ENCODE measurements at regions not wholly inside any gene's neighbourhood (a gene's known extent, or its start where the extent isn't known, plus 50 kb on each side); places are given as distances from the start of the nearest gene placed in this dataset.

GRCh38 chr2:166671801-166672200, 177.8 kb upstream of the SCN7A start:
- DNase-seq, result no peak
- Histone ChIP-seq H3K36me3 (replicated peaks in 1 of 2; ENCODE audit: control insufficient read depth in 1 of 2, insufficient read depth in 2 of 2, low read length in 2 of 2) (no peaks in the 10 kb centered on the region), H2AFZ (ENCODE audit: insufficient read depth, low read depth, low read length, poor library complexity, severe bottlenecking) (no peak overlapping the region), H4K20me1 (ENCODE audit: insufficient read depth, low read length) (no peaks in the 10 kb centered on the region), H3K4me2 (replicated peaks; ENCODE audit: extremely low read depth, low read length, poor library complexity, severe bottlenecking) (no peak overlapping the region), H3K79me2 (ENCODE audit: insufficient read depth, low read length) (no peaks in the 10 kb centered on the region), H3K27ac (ENCODE audit: low read depth in 1 of 2, low read length in 2 of 2) (no peak overlapping the region), H3K4me1 (ENCODE audit: control insufficient read depth in 1 of 2, insufficient read depth in 2 of 2, low read length in 2 of 2) (no peaks in the 10 kb centered on the region), H3K27me3 (ENCODE audit: control insufficient read depth in 2 of 2, insufficient read depth in 2 of 2, low read length in 2 of 2) (no peaks in the 10 kb centered on the region), H3K9ac (ENCODE audit: insufficient read depth, low read length, poor library complexity, severe bottlenecking) (no peak overlapping the region), H3K9me3 (replicated peaks in 1 of 2; ENCODE audit: control insufficient read depth in 1 of 2, insufficient read depth in 1 of 2, low read length in 2 of 2) (no peaks in the 10 kb centered on the region), H3K4me3 (replicated peaks in 1 of 3; ENCODE audit: low read depth in 2 of 3, low read length in 3 of 3) (no peak overlapping the region)
- WGBS (ENCODE audit: insufficient coverage), result 80% methylated on average over 1 of the region's 1 CpG
- Mint-ChIP-seq H3K4me3 (no peak overlapping the region), H3K27ac (no peak overlapping the region), H3K36me3 (no peaks in the 10 kb centered on the region), H3K4me1 (no peaks in the 10 kb centered on the region), H3K27me3 (ENCODE audit: low read depth in 3 of 3) (no peaks in the 10 kb centered on the region), H3K9me3 (no peaks in the 10 kb centered on the region)
- no peak for TF ChIP-seq CTCF (IDR thresholded peaks at IDR 0.05)
- intact Hi-C loops (cut with micrococcal nuclease), result no loop called here

- WGBS (ENCODE audit: insufficient coverage), result 0% methylated on average over 1 of the region's 2 CpGs
- Histone ChIP-seq H3K9ac (ENCODE audit: insufficient read depth, low read length, poor library complexity, severe bottlenecking) (no peak overlapping the region), H3K27me3 (ENCODE audit: control insufficient read depth in 2 of 2, insufficient read depth in 2 of 2, low read length in 2 of 2) (no peaks in the 10 kb centered on the region), H3K79me2 (ENCODE audit: insufficient read depth, low read length) (no peaks in the 10 kb centered on the region), H3K36me3 (replicated peaks in 1 of 2; ENCODE audit: control insufficient read depth in 1 of 2, insufficient read depth in 2 of 2, low read length in 2 of 2) (no peaks in the 10 kb centered on the region), H3K27ac (ENCODE audit: low read depth in 1 of 2, low read length in 2 of 2) (no peak overlapping the region), H3K4me3 (replicated peaks in 1 of 3; ENCODE audit: low read depth in 2 of 3, low read length in 3 of 3) (no peak overlapping the region), H3K4me2 (replicated peaks; ENCODE audit: extremely low read depth, low read length, poor library complexity, severe bottlenecking) (no peak overlapping the region), H2AFZ (ENCODE audit: insufficient read depth, low read depth, low read length, poor library complexity, severe bottlenecking) (no peak overlapping the region), H3K4me1 (ENCODE audit: control insufficient read depth in 1 of 2, insufficient read depth in 2 of 2, low read length in 2 of 2) (no peaks in the 10 kb centered on the region), H3K9me3 (replicated peaks in 1 of 2; ENCODE audit: control insufficient read depth in 1 of 2, insufficient read depth in 1 of 2, low read length in 2 of 2) (no peaks in the 10 kb centered on the region), H4K20me1 (ENCODE audit: insufficient read depth, low read length) (no peaks in the 10 kb centered on the region)
- H3K27me3 Mint-ChIP-seq (ENCODE audit: low read depth in 3 of 3), result no peaks in the 10 kb centered on the region
- H3K4me3 Mint-ChIP-seq, result no peak overlapping the region
- TF ChIP-seq CTCF (IDR thresholded peaks at IDR 0.05), result no peak
- no peaks in the 10 kb centered on the region for H3K36me3 Mint-ChIP-seq
- no peaks in the 10 kb centered on the region for H3K9me3 Mint-ChIP-seq
- H3K27ac Mint-ChIP-seq, result no peak overlapping the region
- no peak for DNase-seq
- H3K4me1 Mint-ChIP-seq, result no peaks in the 10 kb centered on the region
- intact Hi-C loops (cut with micrococcal nuclease), result no loop called here
These were observed 177.2 kb upstream of the SCN7A start for GRCh38 chr2:166671235-166671634.
